ENCODE measurements at regions not wholly inside any gene's neighbourhood (a gene's known extent, or its start where the extent isn't known, plus 50 kb on each side); places are given as distances from the start of the nearest gene placed in this dataset.
"Not testable (repeated sequence)": the region's sequence is repeated elsewhere in the genome, so short reads cannot be mapped to it uniquely, and the experiment has no call there.

GRCh38 chr21:25487046-25487594 is 120.2 kb downstream of the MRPL39 start:
- DNase-seq (ENCODE audit: low spot score), result no peak

GRCh38 chr21:25485914-25486313 is 121.4 kb downstream of the MRPL39 start:
- no peak for DNase-seq (ENCODE audit: low spot score)

- DNase-seq (ENCODE audit: low spot score), result no peak
Observed at GRCh38 chr21:25467896-25468295, 139.4 kb downstream of the MRPL39 start.

GRCh38 chr21:25467071-25467470 is 140.2 kb downstream of the MRPL39 start:
- not testable (repeated sequence) for DNase-seq (ENCODE audit: low spot score)

GRCh38 chr21:25466470-25466869 is 140.8 kb downstream of the MRPL39 start:
- DNase-seq (ENCODE audit: low spot score), result no peak

- DNase-seq (ENCODE audit: low spot score), result no peak
Observed at GRCh38 chr21:25465263-25465662, 142.0 kb downstream of the MRPL39 start.

- DNase-seq (ENCODE audit: low spot score), result no peak
Observed at GRCh38 chr21:25464275-25464674, 143.0 kb downstream of the MRPL39 start.

GRCh38 chr21:25462517-25462971 is 144.7 kb downstream of the MRPL39 start:
- no peak for DNase-seq (ENCODE audit: low spot score)

- DNase-seq (ENCODE audit: low spot score), result no peak
Observed at GRCh38 chr21:25461725-25462124, 145.6 kb downstream of the MRPL39 start.

GRCh38 chr21:25459993-25460392 is 147.3 kb downstream of the MRPL39 start:
- DNase-seq (ENCODE audit: low spot score), result no peak

- no peak for DNase-seq (ENCODE audit: low spot score)
Observed at GRCh38 chr21:25459365-25459764, 147.9 kb downstream of the MRPL39 start.

GRCh38 chr21:25458484-25458883 is 148.8 kb downstream of the MRPL39 start:
- no peak for DNase-seq (ENCODE audit: low spot score)

- no peak for DNase-seq (ENCODE audit: low spot score)
Observed at GRCh38 chr21:25457946-25458345, 149.3 kb downstream of the MRPL39 start.

- no peak for DNase-seq (ENCODE audit: low spot score)
Observed at GRCh38 chr21:25457411-25457810, 149.9 kb downstream of the MRPL39 start.

- no peak for DNase-seq (ENCODE audit: low spot score)
Observed at GRCh38 chr21:25456672-25457071, 150.6 kb downstream of the MRPL39 start.

- no peak for DNase-seq (ENCODE audit: low spot score)
Observed at GRCh38 chr21:25453524-25453923, 153.8 kb downstream of the MRPL39 start.

- DNase-seq (ENCODE audit: low spot score), result no peak
Observed at GRCh38 chr21:25449950-25450349, 157.3 kb downstream of the MRPL39 start.

- no peak for DNase-seq (ENCODE audit: low spot score)
Observed at GRCh38 chr21:25441835-25442234, 165.4 kb downstream of the MRPL39 start.

- DNase-seq (ENCODE audit: low spot score), result not testable (repeated sequence)
Observed at GRCh38 chr21:25437465-25437864, 169.8 kb downstream of the MRPL39 start.

- no peak for DNase-seq (ENCODE audit: low spot score)
Observed at GRCh38 chr21:25428537-25428936, 178.7 kb downstream of the MRPL39 start.

GRCh38 chr21:25427828-25428227 is 179.5 kb downstream of the MRPL39 start:
- DNase-seq (ENCODE audit: low spot score), result no peak

GRCh38 chr21:25426580-25426979 is 180.7 kb downstream of the MRPL39 start:
- DNase-seq (ENCODE audit: low spot score), result no peak

- no peak for DNase-seq (ENCODE audit: low spot score)
Observed at GRCh38 chr21:25425156-25425555, 182.1 kb downstream of the MRPL39 start.

GRCh38 chr21:25424634-25425033 is 182.6 kb downstream of the MRPL39 start:
- no peak for DNase-seq (ENCODE audit: low spot score)

- no peak for DNase-seq (ENCODE audit: low spot score)
Observed at GRCh38 chr21:25424048-25424447, 183.2 kb downstream of the MRPL39 start.
